IPS-11a (cell line): ENCODE measurements at regions not wholly inside any gene's neighbourhood (a gene's known extent, or its start where the extent isn't known, plus 50 kb on each side); places are given as distances from the start of the nearest gene placed in this dataset.

Experiments used
- H3K4me3 ChIP-seq: one replicate; pipeline ENCODE4 v1.5.1; 2013; ENCODE audit warnings: low read depth, low read length, control low read depth

DNA sequence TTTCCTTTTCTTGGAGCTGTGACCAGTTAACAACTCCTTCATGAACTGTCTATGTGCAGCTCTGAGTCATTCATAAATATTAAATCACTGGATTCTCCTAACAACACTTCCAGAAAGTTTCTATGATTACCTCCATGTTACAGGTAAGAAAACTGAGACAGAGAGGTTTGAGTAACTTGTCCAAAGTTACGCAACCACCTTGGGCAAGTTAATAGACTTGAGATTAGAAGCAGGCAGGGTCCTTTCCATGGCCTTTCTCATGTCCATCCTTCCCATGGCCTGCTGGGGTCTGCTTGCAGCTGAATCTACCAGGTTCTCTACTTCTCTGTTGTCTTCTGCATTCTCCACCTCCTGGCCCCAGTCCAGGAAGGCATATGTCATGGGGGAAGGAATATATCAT is 648.8 kb upstream of the MKI67 start:
- no peak overlapping the region for H3K4me3 ChIP-seq

DNA sequence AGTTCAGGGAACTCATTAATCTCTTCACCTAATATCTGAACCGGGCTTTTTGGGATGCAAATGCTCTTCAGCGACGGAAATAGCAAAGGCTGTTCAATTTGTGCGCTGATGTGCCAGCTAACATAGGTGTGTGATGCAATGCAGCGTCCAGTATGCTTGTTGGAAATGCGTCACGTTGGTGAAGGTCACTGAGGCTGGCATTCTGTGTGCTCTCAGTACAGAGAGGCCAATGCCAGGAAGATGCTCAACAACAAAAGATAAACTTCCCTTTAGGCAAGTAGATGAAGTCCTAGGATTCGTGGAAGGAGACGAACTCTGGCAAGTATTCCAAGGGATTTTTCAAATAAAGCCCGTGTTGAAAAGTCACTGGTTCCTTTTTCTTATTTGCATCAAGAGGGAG is 649.5 kb upstream of the MKI67 start:
- H3K4me3 ChIP-seq, result no peak overlapping the region

DNA sequence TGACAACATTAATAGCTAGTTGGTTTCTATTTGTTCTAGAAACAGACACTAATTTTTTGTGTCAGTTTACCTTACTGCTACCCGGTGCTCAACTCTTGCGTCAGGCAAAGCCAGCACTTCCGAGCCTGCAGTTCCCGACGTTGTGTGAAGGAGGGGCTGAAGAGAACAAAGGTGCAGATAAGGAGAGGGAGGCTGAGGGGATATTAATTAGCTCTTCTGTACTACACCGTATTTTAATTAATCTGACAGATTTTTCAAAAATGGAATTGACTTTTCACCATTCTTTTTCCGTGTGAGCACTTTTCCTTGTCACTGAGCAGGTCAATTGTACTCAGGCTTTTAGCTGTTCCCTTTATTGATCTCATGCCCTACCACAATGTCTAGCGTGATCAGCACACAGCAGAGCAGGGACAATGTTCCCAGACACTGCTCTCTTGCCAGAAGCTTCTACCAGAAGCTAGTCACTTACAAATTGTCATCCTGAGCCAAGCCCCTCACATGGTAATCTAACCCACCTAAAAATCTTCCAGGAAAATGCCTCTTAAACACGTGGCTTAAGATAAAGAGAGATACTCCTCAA is 650.5 kb upstream of the MKI67 start:
- H3K4me3 ChIP-seq, result no peak overlapping the region

DNA sequence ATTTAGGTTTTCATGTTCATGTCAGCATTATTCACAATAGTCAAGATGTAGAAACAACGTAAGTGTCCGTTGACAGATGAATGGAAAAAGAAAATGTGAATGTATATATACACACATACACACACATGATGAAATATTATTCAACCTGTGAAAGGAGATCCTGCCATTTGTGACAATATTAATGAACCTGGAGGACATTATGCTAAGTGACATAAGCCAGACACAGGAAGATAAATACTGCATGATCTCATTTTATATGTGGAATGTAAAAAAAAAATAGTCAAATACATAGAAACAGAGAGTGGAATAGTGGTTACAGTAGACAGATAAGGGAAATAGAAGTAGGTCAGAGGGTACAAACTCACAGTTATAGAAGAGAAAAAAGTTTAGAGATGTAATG is 651.1 kb upstream of the MKI67 start:
- no peak overlapping the region for H3K4me3 ChIP-seq

DNA sequence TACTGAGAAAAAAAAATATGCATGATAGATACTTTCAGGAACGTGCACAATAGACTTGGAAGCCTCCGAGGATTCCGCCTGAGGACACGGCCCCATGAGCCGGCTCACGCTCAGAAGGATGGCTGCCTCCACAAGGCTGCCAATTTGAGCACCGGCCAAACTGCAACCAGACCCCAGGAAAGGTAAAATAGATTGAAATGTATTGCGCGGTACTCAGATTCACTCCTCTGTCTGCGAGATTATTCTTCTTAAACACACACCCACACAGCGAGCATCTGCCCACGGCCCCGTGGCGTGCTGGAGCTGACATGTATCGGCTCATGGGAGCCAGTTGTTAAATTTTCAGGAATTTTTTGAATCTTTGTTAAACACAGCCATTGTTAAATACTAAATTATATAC is 653.2 kb upstream of the MKI67 start:
- no peak overlapping the region for H3K4me3 ChIP-seq

DNA sequence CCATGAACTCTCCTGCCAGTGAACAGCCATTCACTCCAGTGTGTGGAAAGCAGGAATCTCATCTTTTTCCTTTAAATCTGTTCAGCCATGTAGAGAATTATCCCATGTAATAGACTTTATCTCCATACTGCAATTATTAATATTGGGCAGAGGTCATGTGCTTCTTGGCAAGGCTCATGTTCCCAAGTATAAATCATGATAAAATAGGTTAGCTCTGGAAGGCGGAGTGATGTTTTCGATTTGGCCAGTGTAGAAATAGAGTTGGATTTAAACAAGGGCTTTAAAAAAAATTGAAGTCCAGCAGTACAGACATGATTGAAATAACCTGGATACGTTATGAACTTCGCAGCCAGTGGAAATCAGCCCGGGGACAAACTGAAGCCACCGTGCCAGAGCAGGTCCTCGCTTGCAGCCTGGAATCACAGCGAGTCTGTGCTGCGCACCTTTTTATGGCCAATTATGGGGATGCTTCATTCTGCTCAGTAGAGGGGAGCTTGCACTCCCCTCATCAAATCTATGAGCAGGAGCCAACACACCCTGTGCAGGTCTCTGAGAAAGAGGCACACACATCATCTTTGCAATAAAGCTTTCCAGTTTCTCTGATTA is 654.0 kb upstream of the MKI67 start:
- H3K4me3 ChIP-seq, result no peak overlapping the region

DNA sequence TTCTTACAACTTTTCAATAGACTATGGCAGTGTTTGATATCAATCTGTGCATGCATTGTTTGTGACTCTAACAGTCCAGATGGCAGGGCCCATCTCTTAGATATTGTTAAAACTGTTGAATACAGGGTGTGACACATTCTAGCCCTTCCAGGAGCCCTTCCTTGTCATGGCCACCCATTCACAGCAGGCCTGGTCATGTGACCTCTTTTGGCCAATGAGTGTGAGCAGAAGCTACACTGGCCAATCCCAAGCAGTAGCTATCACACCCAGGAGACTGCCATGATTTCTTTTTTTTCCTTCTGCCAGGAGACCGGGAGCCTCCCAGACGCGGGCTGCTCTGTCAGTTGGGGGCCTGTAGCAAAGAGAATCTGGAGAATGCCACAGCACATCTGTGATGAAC is 655.4 kb upstream of the MKI67 start:
- H3K4me3 ChIP-seq, result no peak overlapping the region

DNA sequence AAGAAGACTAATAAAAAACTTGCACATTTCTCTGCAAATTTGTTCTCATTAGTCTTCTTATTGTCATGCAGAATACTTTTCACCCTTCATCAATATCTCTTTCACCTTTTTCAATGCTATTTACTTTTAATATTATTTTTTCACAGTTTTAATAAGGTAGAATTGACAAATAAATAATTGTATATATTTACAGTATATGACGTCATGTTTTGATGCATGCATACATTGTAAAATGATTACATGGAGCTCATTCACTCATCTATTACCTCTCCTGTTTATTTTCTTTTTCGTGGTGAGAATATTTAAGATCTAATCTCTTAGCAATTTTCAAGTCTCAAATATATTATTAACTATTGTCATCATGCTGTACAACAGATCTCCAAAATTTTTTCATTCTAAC is 658.2 kb upstream of the MKI67 start:
- H3K4me3 ChIP-seq, result no peak overlapping the region

DNA sequence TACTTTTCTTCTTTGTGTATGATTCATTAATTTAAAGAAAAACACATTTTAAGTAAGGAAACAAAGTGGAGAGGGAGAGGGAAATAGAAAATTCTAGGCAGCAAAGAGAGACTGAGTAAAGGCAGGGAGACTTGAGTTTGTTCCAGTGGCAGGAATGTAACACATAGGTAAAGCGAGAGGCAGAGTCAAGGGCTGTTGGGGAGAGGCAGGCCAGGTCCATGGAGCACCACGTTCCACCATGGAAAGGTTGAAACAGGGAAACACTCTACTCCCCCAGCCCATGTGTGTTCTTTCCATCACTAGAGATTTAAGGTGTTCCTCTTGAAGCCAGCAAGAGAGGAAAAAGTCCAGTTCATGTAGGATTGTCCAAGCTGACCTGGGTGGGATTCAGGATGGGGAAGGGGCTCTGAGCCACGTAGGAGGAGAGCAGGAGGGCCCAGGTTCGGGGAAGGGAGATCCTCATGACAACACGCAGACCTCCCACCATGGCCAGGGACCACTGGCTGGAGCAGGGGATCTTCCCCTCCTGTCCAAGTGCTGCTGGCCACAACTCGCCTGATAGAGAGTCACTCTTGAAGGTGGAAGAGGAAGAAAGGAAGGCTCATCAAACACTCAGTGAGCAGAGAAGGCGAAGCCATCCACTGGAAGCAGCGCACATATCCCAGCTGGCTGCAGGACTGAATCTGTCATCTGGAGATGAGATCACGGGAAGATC is 666.4 kb upstream of the MKI67 start:
- H3K4me3 ChIP-seq, result no peak overlapping the region

DNA sequence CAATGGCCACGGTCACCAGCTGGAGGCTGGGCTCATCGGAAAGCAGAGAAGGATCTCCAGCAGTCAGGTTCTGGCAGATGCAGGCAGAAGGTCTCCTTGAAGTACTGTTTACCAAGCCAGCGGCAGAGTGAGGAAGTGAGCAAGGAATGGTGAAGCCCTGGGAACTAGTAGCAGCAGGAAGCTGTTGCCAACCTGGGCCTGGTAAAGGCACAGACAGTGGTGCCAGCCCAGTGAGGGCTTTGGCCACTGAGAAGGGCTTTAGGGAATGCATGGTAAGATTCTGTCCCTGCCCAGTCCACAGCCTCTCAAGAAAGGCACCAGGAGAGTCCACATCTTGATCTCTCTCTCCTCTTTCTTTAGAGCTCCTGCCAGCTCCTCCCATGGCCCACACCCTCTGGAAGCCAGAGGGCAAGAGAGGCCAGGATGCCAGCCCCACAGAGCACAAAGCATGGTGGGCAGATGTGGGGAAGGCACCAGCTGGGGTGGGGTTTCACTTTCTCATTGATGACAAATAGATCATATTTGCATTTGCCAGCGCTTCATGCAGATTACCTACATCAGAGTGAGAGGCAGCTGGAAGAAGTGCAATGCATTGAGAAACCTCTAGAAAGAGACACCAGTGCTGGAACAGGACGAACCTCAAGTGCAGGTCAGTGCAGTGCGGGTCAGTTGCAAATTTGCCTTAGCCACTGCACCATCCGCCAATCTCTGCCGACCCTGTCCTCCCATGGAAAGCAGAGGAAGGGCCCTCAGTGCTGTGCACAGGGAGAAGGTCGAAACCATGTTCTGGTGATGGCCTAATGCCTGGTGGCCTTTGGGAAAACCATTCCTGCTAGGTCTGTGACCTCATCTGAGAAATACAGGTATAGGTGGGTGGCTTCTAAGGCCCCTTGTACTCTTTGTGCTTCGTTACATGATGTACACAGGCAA is 667.8 kb upstream of the MKI67 start:
- H3K4me3 ChIP-seq, result no peak overlapping the region

DNA sequence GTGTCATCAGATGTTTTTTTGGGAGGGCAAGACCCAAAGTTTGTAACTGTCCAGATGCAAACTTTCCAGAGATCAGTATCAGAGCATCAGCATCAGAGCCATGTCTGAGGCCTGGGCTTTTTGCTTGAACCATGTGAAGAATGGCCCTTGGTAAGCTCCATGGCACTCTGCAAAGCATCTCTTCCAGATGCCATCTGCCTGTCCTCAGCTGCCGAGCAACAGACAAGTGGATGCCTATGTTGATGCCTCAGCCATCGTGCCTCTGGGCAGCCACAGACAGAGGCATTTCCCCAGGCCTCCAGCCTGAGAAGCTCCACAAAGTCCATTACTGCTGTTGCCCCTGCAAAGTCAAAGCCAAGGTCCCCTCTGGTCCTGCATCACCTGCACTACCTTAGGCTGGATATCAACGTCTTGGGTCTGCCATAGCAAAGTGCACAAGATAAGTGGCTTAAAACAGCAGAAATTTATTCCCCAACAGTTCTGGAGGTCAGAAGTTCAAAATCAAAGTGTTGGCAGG is 670.2 kb upstream of the MKI67 start:
- no peak overlapping the region for H3K4me3 ChIP-seq

DNA sequence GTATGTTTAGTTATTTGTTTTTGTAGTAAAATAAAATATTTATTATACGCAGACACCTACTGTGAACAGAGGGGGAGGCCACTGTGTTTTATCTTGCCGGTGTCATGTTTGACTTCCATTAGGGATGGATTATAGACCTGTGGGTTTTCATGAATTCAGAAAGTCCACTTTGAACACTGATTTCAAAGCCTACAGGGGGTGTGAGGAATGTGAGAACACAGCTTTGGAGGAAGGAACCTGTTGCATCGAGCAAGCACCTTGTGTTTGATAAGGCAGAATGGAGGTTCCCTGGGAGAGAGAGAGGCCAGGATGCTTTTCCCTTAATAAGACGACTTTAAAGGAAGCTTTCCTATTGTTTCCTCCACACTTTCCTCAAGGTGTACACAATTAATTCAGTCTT is 665.0 kb upstream of the MGMT start:
- H3K4me3 ChIP-seq, result no peak overlapping the region

DNA sequence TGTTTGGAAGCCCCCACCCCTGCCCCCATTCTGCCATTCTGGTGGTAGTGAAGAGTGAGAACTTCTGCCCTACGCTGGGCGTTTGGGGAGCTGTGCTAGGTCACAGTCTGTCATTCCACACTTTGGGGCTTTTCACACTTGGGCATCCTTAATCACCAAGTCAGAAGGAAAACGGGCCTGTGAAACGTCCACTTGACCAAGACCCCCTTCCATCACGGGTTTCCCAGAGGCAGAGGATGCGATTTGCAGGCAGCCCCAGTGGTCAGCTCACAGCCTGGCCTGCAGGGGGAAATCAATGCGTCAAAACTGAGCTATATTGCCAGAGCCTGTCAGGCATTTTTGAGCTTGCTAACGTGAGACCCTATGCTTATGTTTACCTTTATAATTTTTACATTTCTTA is 663.3 kb upstream of the MGMT start:
- H3K4me3 ChIP-seq, result no peak overlapping the region

DNA sequence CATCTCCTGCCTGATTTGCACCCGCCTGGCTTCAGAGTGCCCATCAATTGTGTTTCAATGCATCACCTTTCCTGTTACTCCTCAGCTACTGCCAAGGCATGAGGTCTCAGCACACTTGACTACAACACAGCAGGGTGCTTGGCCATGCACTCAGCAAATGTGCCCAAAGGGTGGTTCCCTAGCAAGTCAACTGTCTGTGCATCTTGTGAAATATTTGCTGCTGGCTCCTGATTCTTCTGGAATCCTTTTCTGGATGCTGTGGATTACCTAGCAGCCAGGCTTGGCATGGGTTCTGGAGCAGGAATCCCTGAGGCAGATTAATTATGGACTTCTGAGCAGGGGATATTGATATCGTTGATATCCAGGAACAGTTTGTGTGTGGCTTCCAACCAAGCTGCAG is 662.6 kb upstream of the MGMT start:
- no peak overlapping the region for H3K4me3 ChIP-seq

DNA sequence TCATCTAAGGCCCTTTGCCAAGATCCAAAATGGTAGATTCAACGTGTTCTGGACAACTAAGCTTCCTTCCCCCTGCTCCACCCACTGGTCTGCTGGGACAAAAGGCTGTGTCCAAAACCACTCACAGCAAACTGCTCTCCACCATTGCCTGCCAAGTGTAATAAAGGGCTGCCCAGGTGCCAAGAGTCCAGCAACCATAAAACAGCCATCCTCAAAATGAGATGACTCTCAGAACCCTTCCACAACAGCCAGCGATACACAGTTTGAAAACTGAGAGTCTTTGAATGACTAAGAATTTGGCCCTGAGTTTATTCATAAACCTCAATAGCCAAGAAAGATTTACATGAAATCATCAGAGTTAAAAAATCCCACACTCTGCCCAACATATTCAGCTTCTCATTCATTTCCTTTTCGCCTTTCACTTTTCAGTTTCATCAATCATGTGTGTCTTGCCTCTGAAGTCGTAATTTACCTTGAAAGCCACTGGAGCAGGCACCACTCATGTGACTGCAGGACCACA is 658.1 kb upstream of the MGMT start:
- H3K4me3 ChIP-seq, result no peak overlapping the region

DNA sequence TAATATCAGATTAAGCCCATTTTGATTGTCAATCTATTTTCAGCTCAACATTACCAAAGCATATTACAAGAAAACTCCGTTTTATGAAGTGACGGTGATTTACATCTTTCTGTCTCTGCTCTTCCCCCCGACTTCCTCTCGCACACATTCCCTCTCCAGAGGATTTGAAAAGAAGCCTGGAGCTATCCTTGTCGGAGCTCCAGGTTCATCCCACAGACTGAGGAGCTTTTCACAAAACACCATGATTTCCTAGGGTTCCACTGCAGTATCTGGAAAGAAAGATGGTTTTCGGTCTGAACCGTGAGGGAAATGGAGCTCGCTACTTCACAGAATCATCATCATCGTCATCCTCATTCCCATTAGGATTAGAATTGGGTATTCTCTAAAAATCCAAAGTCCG is 655.5 kb upstream of the MGMT start:
- no peak overlapping the region for H3K4me3 ChIP-seq

DNA sequence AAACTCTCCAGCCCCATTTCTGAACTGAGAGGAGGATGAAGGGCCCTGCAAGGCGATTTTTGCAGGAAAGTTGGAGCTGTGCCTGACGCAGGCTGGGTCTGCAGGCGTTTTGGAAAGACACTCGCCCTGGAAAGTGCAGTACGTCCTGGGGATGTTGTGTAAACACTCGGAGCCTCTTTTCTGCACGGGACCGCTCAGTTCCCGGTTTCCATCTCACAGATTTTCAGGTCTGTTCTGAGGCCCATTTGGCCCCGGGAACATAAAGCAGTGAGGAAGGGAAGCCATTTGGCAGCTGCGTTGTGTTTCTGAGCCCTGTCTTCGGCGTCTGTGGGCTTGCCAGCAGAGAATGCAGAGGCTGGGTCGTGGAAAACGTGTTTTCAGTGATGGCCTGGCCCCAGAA is 655.0 kb upstream of the MGMT start:
- no peak overlapping the region for H3K4me3 ChIP-seq

DNA sequence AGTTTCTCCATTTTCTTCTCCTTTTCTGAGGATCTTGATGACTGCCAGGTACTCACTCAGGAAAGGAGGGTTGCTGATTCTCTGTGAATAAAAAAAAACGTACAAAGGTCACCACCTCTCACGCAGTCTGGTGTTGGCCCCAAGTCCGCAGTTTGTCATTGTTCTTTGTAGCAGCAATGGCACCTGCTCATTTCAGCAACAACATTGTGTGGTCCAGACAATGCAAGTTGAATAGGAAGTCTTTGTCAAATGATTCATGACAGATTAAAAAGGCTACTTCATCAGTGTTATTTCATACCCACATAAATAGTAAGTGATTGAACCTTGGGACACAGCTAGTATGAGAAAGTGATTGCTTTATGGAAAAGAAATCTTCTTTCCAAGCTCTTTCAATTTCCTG is 653.5 kb upstream of the MGMT start:
- H3K4me3 ChIP-seq, result no peak overlapping the region

DNA sequence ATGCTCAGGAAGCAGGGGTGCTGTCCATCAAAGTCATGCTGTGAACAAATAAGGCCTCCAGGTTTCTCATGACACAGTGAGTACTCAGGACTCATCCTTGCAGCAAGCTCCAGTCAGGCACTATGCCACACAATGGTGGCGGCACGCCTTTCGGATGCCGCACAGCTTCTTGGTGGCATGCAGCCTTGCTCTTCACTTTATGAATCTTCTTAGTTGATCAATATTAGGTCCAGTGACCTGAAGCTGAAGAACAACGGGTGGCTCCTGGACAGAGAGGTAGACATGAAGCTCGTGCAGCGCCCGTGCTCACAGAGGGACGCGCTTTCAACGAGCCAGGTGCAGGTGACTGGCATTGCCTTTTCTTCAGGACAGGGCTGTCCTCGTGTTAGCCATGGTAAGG is 653.0 kb upstream of the MGMT start:
- H3K4me3 ChIP-seq, result no peak overlapping the region

DNA sequence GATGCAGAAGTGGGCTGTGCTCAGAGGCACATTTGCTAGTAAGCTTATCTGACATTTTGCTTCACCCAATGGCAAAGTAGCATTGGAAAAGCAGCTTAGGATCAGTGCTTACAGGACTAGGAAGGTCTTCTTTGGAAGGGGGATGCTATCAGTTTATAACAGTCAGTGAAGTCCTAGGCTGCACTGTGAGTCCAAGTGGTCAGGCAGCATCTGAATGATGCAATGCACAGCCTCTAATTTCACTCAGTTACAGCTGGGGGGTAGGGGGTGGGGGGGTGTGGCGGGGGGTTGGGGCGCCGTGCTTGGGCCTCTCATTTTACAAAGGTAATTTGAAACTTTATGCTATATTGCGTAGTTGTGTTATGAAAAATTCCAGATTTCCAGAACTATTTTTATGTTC is 652.3 kb upstream of the MGMT start:
- no peak overlapping the region for H3K4me3 ChIP-seq

DNA sequence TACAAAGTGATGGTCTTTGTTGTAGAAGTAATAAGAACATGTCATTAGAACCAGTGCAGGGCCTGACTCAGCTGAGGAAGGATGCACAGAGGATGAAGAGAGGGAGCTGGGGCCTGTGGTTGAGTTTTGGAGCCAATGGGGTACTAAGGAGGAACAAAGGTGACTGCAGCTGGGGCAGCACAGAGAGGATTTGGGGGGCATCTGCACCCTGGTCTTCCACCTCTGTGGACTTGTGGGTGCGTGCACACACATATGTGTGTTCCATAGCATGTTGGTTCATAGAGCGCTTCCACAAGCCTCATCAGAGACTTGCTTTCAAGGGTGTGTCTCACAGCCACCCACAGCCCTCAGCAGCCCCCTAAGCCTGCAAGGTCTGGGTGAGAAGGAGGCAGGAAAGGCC is 650.3 kb upstream of the MGMT start:
- H3K4me3 ChIP-seq, result no peak overlapping the region
